Fibroblast of skin of abdomen (primary cell): ENCODE measurements at regions not wholly inside any gene's neighbourhood (a gene's known extent, or its start where the extent isn't known, plus 50 kb on each side); places are given as distances from the start of the nearest gene placed in this dataset.
"Not testable (repeated sequence)": the region's sequence is repeated elsewhere in the genome, so short reads cannot be mapped to it uniquely, and the experiment has no call there.

Experiments used
- DNase-seq: peaks from one replicate; pipeline ENCODE4 v3.0.0-alpha.2; 2013

DNA sequence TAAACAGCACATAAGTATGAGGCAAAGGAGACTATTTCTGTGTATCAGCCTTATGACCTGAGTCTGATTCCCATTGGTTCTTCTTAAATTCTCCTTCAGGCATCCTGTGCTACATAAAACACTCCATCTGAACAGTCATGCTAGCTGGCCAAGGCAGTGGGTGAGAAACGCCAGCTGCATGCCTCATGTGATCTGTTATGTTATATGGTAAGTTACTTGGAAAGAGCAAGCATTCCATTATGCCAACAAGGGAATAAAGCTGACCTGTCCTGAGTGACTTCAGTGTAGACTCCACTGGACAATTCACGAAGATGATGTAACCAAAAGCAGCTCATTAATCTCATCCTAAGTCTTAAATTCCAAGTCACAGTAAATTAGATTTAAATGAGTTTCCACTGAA lies 216.5 kb upstream of the FN1 start:
- peak; percentile 71 for DNase-seq

DNA sequence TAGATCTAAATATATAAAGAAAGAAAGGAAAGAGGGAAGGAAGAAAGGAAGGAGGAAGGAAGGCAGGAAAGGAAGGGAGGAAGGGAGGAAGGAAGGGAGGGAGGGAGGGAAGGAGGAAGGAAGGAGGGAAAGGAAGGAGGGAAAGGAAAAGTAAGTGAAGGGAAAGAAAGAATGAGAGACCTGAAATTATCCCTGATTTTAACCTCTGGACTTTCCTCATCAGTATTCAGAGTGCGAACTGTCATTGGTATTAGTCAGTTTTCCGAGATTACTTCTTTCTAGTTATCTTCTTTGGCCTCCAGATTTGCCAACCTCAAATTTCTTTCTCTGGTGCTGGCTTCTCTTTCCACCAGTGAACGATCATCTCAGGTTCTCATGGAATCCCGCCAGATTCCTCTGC lies 215.5 kb upstream of the FN1 start:
- no peak for DNase-seq

DNA sequence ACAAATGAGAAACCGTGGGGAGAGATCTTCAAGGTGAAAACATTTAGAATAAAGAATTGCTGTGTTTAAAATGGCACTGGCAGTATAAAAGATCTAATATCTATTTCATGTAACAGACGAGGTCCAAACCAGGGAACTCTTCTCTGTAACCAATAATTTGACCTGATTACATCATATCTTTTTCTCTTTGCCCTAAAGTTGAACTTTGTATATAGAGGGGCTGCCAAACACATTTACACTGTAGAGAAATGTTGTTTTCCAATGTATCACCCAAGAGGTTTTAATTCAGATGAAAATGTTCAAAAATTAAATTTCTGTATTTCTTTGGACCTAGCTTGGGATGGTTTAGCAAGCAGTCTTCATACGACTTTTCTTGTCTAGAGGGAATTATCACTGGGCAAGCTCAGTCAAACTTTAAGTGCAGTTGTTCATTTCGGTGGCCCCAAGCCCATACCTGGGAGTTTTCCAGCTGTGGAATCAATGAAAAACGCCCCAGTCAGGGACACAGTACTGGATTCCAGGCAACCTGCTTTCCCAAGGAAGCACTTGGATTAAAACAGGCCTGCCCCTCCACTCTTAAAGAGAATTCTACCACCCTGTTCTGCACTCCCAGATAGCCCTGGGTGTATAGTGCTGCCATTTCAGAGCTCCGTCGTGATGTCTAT lies 208.5 kb upstream of the FN1 start:
- no peak for DNase-seq

DNA sequence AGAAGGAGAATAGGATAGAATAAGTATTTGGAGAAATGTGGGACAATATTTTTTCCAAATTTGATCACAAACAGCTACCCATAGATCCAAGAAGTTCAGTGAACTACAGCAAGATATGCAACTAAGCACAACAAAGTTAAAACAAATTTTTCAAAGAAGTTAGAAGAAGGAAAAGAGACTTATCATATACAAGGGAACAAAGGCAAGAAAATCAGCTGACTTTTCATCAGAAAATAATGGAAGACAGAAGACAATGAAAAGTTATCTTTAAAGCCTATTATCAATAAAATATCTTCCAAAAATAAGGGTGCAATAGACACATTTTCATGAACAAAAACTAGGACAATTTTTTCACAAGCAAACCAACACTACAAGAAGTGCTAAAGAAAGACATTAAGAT lies 202.8 kb upstream of the FN1 start:
- DNase-seq: no peak

DNA sequence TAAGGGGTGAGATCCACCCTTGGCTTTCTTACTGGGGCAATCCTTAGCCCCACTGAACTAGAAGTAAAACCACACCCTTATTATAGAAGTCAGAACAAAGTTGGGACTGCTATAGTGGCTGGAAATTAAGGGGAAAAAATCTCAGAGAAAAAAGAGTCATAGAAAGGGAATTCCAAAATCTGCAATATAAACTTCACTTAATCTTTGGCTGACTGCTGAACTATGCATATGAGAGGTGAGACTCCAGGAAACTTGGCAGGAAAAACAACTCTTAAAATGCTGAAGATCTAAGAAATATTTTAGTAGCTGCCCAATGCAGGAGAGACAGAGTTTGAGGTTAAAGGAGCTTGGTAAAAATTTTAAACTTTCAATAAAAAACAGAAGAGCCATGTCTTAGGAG lies 201.8 kb upstream of the FN1 start:
- DNase-seq: peak; percentile 57

DNA sequence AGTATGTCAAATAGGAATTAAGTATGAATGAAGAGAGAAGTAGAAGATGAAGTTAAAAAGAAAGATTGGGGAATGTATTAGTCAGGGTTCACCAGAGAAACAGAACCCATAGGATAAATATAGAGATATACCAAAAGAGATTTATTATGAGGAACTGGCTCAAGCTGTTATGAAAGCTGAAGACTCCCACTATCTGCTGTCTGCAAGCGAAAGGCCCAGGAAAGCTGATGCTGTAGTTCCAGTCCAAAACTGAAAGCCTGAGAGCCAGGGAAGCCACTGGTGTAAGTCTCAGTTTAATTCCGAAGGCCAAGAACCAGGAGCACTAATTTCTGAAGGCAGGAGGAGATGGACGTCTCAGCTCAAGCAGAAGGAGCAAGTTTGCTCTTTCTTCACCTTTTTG lies 200.9 kb upstream of the FN1 start:
- DNase-seq: no peak

DNA sequence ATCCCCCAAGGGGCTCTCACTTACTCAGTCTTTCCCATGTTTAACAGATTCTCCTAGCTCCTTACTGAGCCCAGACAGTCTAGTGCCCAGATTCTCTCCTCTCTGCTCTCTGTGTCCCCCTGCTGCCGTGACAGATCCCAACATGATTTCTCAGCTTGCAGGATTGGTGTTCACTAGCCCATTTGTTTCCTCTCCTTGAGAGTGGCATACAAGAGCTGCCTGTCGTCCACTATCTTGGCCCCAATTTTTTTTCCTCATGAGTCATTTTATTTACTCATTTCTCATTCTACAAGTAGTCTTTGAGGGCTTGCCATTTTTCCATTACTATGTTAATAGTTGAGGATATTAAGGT lies 199.9 kb upstream of the FN1 start:
- peak; percentile 40 for DNase-seq

DNA sequence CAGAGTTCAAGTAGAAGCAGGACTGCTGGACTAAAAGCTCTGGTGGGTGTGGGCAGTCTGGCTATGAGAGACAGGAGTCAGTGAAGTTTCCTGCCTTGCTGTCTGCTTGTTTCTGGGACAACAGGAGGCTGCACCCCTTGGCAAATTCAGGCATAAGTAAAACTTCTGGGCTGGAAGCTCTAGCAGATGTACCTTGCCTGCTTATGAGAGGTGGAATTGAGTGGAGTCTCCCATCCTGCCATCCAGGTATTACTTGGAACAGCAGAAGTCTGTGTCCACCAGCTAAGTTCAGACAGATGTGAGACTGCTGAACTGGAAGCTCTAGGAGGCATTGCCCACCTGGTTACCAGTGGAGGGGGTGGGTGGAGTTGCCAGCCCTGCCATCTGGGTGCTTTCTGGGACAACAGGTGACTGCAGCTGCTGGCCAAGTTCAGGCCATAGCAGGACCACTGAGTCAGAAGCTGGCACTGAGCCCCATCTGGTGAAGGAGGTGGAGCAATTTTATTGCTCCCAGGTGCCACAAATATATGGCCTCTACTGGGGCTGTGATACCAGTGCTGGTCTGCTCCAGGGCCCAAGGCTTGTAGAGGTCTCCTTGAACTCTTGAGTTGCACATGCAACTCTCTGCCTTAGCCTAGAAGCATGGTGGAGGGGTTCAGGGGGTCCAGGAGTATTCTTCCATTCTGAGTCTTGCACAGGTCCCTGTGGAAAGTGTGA lies 199.4 kb upstream of the FN1 start:
- DNase-seq: no peak

DNA sequence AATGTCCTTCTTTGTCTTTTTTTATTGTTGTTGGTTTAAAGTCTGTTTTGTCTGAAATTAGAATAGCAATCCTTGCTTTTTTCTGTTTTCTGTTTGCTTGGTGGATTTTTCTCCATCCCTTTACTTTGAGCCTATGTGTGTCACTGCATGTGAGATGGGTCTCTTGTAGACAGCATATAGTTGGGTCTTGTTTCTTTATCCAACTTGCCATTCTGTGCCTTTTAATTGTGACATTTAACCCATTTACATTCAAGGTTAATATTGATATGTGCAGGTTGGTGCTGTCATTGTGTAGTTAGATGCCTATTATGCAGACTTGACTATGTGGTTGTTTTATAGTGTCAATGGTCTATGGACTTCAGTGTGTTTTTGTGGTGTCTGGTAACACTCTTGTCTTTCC lies 197.5 kb upstream of the FN1 start:
- DNase-seq: no peak

DNA sequence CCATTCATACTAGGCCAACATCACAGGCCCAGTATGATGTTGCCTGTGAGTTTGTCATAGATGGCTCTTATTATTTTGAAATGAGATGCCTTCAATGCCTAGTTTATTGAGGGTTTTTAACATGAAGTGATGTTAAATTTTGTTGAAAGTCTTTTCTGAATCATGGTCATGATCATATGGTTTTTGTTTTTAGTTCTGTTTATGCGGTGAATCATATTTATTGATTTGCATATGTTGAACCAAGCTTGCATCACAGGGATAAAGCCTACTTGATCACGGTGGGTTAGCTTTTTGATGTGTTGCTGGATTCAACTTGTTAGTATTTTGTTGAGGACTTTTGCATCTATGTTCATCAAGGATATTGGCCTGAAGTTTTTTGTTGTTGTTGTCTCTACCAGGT lies 195.8 kb upstream of the FN1 start:
- no peak for DNase-seq

DNA sequence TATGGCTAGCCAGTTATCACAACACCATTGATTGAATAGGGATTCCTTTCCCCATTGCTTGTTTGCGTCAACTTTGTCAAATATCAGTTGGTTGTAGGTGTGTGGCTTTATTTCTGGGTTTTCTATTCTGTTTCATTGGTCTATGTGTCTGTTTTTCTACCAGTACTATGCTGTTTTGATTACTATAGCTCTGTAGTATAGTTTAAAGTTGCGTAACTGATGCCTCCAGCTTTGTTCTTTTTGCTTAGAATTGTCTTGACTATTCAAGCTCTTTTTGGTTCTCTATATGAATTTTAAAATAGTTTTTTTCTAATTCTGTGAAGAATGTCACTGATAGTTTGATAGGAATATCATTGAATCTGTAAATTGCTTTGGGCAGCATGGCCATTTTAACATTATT lies 194.9 kb upstream of the FN1 start:
- DNase-seq: not testable (repeated sequence)

DNA sequence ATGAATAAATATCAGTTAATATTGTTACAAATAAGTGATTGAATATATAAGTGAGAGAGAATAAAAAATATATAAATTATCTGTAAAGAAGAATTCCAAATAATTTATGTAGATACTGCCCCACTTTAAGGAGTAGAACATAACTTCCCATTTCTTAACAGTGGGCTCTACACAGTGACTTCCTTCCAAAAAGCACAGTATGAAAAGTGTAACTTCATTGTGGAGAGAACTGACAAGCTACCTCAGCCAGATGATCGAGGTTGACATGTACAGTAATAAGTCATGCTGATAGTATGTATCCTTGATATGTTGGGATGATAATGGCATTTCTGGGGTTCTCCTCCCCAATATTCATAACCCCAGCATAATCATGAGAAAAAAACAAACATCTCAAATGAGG lies 191.9 kb upstream of the FN1 start:
- DNase-seq: no peak

DNA sequence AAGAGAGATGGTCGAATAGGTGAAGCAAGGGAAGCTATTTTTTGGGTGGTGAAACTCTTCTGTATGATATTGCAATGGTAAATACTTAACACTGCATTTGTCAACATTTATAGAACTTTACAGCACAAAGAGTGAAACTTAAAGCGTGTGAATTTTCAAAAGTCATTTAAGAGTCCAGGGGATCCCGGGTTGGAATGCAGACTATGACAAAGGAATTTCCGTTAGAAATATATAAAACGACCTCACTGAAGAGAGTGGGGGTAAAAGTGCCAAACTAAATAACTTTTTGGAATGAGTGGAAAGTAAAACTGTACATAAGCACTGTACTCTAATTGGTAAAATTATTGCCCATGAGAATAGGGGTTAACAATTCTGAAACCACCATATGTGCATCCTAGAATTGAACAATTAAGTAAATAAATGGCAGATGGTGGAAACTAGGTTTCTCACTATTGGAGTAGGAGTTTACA lies 191.0 kb upstream of the FN1 start:
- peak; percentile 79 for DNase-seq

DNA sequence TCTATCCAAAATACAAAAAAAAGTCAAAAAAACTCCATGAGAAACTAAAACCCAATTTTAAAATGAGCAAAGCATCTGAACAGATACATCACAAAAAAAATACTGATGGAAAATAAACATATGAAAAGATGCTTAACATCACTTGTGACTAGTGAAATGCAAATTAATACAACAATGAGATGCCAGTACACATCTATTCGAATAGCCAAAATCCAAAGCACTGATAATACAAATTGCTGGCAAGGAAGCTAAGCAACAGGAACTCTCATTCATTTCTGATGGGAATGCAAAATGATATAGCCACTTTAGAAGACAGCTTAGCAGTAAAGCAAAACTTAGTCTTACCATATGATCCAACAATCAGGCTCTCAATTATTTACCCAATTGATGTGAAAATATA lies 190.2 kb upstream of the FN1 start:
- no peak for DNase-seq

DNA sequence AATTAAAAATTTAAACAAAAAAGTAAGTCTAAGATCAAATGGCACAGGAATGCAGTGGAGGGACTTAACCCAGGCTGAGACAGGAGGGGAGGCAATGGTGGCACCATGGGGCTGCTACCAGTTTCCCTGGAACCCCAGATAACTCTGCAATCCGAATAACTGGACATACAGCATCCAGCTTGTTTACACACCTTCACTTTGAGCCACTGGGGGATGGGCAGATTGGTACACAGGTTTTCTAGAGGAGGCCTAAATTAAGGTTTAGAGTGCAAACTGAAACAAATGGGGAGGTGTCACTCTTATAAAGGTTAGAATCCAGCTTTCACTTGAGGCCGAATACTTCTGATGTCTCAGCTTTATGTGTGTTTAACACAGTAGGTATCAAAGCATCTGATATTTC lies 189.3 kb upstream of the FN1 start:
- DNase-seq: no peak

DNA sequence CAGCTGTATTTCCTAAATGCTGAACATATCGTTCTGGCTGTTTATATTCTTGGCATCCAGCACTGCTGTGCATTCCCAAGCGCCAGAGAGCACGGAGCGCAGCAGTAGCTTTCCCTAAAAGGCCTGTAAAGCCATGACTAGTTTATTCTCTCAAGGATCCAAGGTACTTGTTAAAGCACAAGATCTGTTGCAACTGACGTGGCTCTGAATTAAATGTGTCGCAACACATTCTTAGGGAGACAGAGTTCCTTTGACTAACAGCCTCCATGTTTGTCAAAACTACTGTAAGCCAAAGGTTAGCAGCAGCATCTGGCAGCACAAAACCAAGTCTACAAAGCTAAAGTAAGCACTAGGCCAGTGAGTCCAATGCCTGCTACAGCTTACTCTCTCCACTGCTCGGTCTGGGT lies 188.6 kb upstream of the FN1 start:
- DNase-seq: peak; percentile 95

DNA sequence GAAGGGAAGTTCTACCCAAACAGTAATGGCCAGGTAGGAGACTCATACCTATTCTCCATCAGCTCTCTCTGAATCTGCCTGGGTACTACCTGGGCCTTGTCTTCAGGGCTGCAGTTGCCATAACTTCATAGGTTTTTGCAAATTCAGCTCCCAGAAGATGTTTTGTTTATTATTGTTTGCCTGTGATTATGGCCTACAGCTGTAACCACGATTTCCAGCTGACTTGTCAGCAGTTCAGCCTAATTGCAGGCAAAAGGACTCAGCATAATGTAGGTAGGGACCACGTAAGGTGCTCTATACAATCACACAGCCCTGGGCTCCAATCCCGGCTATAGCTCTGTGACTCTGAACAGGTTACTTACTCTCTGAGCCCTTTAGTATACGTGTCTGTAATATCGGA lies 187.0 kb upstream of the FN1 start:
- no peak for DNase-seq

DNA sequence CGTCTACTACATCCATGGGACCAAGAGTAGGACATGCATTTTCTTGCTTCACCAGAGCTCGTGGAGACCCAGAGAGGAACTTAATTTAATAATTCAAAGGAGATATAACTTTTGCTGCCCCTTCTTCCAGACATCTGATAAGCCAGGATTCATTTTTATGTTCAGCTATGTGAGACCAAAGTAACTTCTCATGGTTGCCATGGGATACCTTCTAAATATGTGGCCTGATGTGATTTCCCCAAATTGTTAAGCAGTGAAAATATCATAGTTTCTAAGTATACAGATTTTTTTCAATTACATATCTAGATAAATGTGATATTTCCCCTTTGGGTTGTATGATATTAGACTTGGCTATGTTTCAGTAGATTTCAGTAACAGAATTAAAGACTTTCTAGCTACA lies 185.5 kb upstream of the FN1 start:
- no peak for DNase-seq

DNA sequence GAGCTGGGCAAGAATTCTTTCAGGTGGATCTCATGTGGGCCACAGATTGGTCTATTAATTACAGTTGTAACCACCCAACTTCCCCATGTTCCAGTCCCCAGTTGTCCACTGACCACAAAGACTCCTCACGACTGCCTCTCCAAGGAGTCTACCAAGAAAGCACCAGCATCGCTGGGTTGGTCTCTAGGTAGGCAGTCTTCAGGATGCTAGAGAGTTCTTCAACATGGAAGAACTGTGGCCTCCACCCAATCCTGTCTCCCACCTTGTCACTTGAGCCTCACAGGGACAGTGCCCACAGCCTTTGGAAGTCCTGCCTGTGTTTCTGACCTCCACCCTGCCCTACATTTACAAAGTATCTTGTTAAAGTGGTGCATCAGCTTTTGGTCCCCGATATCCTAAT lies 184.7 kb upstream of the FN1 start:
- DNase-seq: no peak

DNA sequence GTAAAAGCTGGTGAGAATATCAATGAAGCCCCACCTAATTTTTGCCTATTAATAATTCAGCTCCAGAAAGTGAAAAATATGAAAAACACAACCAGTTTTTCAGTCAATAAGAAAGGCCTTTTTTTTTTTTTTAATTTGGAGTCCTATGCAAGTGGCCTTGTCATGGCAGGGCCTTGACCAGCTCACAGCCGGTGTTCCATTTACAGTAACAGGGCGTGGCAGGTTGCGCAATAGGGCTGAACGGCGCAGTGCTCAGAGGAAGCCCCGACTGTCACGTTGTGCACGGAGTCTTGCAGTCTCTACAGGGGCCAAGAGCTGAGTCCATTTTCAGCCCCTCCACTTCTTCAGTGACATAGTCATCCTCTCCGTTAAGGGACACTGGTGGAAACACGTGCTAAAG lies 184.1 kb upstream of the FN1 start:
- no peak for DNase-seq

DNA sequence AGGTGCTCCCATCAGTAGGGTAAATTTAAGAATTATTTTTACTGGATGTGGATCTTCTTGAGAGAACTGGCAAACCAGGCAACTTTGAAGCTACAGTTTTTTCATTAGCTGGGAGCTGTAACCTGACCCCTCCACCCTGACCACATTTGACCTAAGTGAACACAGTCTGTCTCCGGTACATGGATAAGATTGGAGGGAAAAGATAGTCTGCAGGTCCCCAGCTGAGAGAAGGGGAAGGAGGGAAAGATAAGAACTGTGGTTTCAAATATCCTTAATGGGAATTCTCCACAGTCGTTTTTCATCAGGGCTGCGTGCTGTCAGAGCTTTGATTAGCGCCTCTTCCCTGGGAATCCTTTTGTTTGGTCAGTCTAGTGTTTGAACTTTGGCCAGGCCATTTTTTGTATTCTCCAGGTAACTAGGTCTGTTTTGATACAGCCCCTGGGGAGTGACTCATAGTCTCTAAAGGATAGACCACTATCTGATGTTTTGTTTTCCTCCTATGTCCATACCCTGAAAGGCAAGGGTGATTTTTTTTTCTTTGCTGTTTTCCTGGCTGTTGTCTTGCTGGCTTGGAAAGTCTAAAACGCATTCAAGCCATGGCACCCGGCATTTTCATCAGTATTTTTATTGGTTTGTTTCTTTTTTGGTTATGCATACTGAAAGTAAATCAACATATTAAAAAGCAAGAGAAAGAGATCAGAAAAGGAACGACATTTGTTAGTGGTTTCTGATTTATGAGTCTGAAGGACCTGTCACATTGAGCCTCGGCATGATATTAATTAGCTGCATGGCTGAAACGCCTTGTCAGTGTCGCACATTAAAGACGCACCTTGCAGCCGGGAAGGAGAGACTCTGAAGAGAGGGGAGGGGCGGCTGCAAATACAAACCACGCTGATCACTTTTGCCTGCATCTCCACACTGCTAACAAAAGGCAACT lies 183.4 kb upstream of the FN1 start:
- DNase-seq: peak; percentile 64

DNA sequence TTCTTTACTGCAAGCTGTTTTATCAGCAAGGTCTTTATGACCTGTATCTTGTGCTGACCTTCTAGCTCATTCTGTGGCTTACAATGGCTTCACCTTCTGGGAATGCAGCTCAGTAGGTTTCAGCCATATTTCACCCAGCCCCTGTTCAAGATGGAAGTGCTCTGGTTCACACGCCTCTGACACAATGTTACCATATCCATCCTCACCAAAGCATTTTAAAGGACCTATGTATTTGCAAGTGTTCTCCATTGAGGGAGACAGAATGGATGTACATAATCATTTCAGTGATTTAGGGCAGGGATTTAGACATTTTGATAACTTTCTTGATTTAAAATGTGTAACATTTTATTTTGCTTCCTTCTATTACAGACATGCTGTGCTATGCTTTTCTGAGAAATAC lies 182.3 kb upstream of the FN1 start:
- no peak for DNase-seq

DNA sequence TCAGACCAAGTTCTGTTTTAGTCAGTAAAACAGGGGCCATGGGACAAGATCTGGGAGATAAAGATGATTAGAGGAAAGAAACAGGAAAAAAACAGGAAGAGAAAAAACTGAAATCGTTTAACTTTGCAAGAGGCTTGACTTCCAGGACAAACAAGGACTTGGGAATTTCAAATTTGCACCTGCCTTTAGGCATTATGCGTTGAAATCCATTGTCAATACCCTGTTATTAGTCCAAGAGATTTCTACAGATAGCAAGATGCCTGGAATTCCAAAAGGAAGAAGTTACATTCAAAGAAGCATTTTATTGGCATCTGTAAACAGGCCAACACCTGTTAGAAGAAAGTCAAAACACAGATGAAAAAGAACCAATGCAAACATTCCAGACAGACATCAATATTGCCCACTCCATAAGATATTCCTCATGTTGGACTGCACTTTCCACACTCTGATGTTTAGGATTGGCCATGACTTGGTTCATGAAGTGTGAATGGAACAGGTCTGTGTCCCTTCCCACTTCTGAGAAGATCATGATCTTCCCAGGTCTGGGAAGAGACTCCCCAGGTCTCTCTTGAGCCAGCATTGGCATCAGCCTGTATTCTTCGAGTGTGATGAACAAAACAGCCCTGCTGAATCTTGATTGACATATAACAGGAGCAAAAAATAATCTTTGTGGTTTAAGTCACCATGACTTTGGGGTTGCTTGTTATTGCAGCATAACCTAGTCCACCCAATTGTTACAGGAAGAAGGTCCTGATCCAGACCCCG lies 181.4 kb upstream of the FN1 start:
- no peak for DNase-seq
